ENCODE measurements at regions not wholly inside any gene's neighbourhood (a gene's known extent, or its start where the extent isn't known, plus 50 kb on each side); places are given as distances from the start of the nearest gene placed in this dataset.

DNA sequence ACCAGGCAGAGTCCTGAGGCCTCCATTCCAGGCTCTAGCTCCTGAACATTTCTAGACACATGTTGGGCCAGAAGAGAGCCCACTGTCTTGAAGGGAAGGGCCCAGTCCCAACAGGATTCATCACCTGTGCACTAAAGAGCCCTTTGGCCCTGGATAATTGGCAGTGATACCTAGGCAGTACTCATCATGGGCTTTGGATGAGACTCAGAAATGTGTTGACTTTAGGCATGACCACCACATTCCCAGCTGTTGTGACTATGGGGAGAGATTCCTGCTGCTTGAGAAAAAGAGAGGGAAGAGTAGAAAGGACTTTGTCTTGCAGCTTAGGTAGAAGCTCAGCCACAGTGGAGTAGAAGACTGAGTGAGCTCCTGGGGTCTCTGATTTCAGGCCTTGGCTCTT is 138.4 kb upstream of the DAPK1 start:
- Histone ChIP-seq H3K27me3 (ENCODE audit: insufficient read depth, poor library complexity, severe bottlenecking) (no peaks in the 10 kb centered on the region), H3K27ac (ENCODE audit: poor library complexity, severe bottlenecking) (no peak overlapping the region), H3K36me3 (ENCODE audit: low read depth) (no peaks in the 10 kb centered on the region), H3K4me1 (ENCODE audit: insufficient read depth, poor library complexity, severe bottlenecking) (no peaks in the 10 kb centered on the region), H3K4me3 (ENCODE audit: severe bottlenecking) (no peak overlapping the region), H3K9me3 (ENCODE audit: severe bottlenecking) (no peaks in the 10 kb centered on the region)
- DNase-seq (ENCODE audit: low spot score) = no peak
- ATAC-seq (ENCODE audit: low read depth) = no peak
- TF ChIP-seq, protein P1, sequence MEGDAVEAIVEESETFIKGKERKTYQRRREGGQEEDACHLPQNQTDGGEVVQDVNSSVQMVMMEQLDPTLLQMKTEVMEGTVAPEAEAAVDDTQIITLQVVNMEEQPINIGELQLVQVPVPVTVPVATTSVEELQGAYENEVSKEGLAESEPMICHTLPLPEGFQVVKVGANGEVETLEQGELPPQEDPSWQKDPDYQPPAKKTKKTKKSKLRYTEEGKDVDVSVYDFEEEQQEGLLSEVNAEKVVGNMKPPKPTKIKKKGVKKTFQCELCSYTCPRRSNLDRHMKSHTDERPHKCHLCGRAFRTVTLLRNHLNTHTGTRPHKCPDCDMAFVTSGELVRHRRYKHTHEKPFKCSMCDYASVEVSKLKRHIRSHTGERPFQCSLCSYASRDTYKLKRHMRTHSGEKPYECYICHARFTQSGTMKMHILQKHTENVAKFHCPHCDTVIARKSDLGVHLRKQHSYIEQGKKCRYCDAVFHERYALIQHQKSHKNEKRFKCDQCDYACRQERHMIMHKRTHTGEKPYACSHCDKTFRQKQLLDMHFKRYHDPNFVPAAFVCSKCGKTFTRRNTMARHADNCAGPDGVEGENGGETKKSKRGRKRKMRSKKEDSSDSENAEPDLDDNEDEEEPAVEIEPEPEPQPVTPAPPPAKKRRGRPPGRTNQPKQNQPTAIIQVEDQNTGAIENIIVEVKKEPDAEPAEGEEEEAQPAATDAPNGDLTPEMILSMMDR (IDR thresholded peaks at IDR 0.05; ENCODE audit: poor library complexity, severe bottlenecking) = no peak

DNA sequence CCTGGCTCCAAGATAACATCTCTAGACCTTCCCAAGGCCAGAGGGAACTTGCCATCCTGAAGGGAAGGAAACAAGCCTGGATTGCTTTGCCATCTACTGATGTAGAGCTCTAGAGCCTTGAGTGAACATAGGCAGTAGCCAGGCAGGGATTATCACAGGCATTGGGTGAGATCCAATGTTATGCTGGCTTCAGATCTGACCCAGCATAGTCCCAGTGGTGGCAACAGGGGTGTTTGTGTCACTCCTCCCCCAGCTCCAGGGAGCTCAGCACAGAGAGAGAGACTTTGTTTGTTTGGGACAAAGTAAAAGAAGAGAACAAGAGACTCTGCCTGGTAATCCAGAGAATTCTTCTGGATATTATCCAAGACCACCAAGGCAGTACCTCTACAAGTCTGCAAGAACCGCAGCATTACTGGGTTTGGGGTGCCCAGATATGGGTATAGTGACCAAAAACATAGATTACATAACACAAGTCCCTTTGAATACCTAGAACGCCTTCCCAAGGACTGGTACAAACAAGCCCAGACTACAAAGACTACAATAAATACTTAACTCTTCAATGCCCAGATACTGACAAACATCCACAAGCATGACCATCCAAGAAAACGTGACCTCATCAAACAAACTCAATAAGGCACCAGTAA is 137.6 kb upstream of the DAPK1 start:
- H3K36me3 ChIP-seq (ENCODE audit: low read depth) = no peaks in the 10 kb centered on the region
- no peaks in the 10 kb centered on the region for H3K4me1 ChIP-seq (ENCODE audit: insufficient read depth, poor library complexity, severe bottlenecking)
- DNase-seq (ENCODE audit: low spot score) (no peak), ATAC-seq (ENCODE audit: low read depth) (no peak)
- H3K27ac ChIP-seq (ENCODE audit: poor library complexity, severe bottlenecking) = no peak overlapping the region
- H3K4me3 ChIP-seq (ENCODE audit: severe bottlenecking) = no peak overlapping the region
- no peaks in the 10 kb centered on the region for H3K27me3 ChIP-seq (ENCODE audit: insufficient read depth, poor library complexity, severe bottlenecking)
- TF ChIP-seq, protein P1 (IDR thresholded peaks at IDR 0.05; ENCODE audit: poor library complexity, severe bottlenecking) = no peak
- H3K9me3 ChIP-seq (ENCODE audit: severe bottlenecking) = no peaks in the 10 kb centered on the region

- no peak for ATAC-seq (ENCODE audit: low read depth)
- Histone ChIP-seq H3K27ac (ENCODE audit: poor library complexity, severe bottlenecking) (no peak overlapping the region), H3K36me3 (ENCODE audit: low read depth) (no peaks in the 10 kb centered on the region), H3K4me1 (ENCODE audit: insufficient read depth, poor library complexity, severe bottlenecking) (peaks cover 11% of the 10 kb centered on the region), H3K27me3 (ENCODE audit: insufficient read depth, poor library complexity, severe bottlenecking) (no peaks in the 10 kb centered on the region), H3K9me3 (ENCODE audit: severe bottlenecking) (peaks cover 4% of the 10 kb centered on the region), H3K4me3 (ENCODE audit: severe bottlenecking) (no peak overlapping the region)
- DNase-seq (ENCODE audit: low spot score) = no peak
- TF ChIP-seq, protein P1 (IDR thresholded peaks at IDR 0.05; ENCODE audit: poor library complexity, severe bottlenecking) = no peak
These were observed 127.5 kb upstream of the DAPK1 start for GRCh38 chr9:87370049-87370685.

- H3K27me3 ChIP-seq (ENCODE audit: insufficient read depth, poor library complexity, severe bottlenecking) = no peaks in the 10 kb centered on the region
- DNase-seq (ENCODE audit: low spot score) = no peak
- H3K27ac ChIP-seq (ENCODE audit: poor library complexity, severe bottlenecking) = no peak overlapping the region
- ATAC-seq (ENCODE audit: low read depth) = no peak
- peaks cover 15% of the 10 kb centered on the region for H3K4me1 ChIP-seq (ENCODE audit: insufficient read depth, poor library complexity, severe bottlenecking)
- no peaks in the 10 kb centered on the region for H3K36me3 ChIP-seq (ENCODE audit: low read depth)
- TF ChIP-seq, protein P1 (IDR thresholded peaks at IDR 0.05; ENCODE audit: poor library complexity, severe bottlenecking) = no peak
- no peak overlapping the region for H3K4me3 ChIP-seq (ENCODE audit: severe bottlenecking)
- H3K9me3 ChIP-seq (ENCODE audit: severe bottlenecking) = peaks cover 4% of the 10 kb centered on the region
These were observed 125.8 kb upstream of the DAPK1 start for GRCh38 chr9:87371795-87372355.

Measured in RWPE2 (cell line).